H1 (cell line): ENCODE measurements at regions not wholly inside any gene's neighbourhood (a gene's known extent, or its start where the extent isn't known, plus 50 kb on each side); places are given as distances from the start of the nearest gene placed in this dataset.
A peak's percentile ranks its signal among the peaks of the same experiment; 100 is the strongest.

ENCODE experiments used
- CTCF ChIA-PET: fragments of 300-600 bp; sonication (Branson Sonifier 250); formaldehyde crosslinking; loops from one replicate; lab custom pipeline; 2021; ENCODE audit not compliant: partially characterized antibody; lab: Charles Lee
- POLR2A ChIA-PET: fragments of 300-600 bp; sonication (Branson Sonifier 250); formaldehyde crosslinking; loops from one replicate; lab custom pipeline; 2021; ENCODE audit warnings: inconsistent platforms; ENCODE audit not compliant: partially characterized antibody; lab: Charles Lee
- DNase-seq, 2 experiments: peaks; one replicate each; pipeline versions ENCODE4 v3.0.0 to v3.0.0-alpha.2; 2010 to 2022; ENCODE audit warnings: low spot score in 2 of 2, low read depth in 1 of 2, mixed read lengths in 1 of 2
- FAIRE-seq: peaks from 2 replicates; lab custom pipeline; 2011; peaks lifted over from hg19 to GRCh38; lab: Jason Lieb, UNC
- H2AFZ ChIP-seq: 2 replicates; pipeline ENCODE4 v1.8.1; 2012; ENCODE audit warnings: low read length, inconsistent platforms
- H2AK5ac ChIP-seq: 2 replicates; pipeline ENCODE4 v1.6.1; 2013; ENCODE audit warnings: low read depth, low read length
- H2BK120ac ChIP-seq: replicated peaks from 2 replicates; pipeline ENCODE3; 2013; ENCODE audit warnings: low read depth, low read length, inconsistent platforms
- H2BK12ac ChIP-seq: 2 replicates; pipeline ENCODE4 v1.6.1; 2013; ENCODE audit warnings: low read depth, low read length
- H2BK15ac ChIP-seq: 2 replicates; pipeline ENCODE4 v1.6.1; 2013; ENCODE audit warnings: low read length
- H2BK20ac ChIP-seq: 2 replicates; pipeline ENCODE4 v1.6.1; 2013; ENCODE audit warnings: low read length
- H2BK5ac ChIP-seq: 2 replicates; pipeline ENCODE4 v1.6.1; 2013; ENCODE audit warnings: low read depth, low read length
- H3K14ac ChIP-seq: 2 replicates; pipeline ENCODE4 v1.6.1; 2013; ENCODE audit warnings: inconsistent platforms; ENCODE audit not compliant: insufficient read length
- H3K18ac ChIP-seq: 2 replicates; pipeline ENCODE4 v1.6.1; 2013; ENCODE audit warnings: low read length; ENCODE audit errors: extremely low read depth
- H3K23ac ChIP-seq: 2 replicates; pipeline ENCODE4 v1.6.1; 2013; ENCODE audit warnings: inconsistent platforms; ENCODE audit not compliant: insufficient read length
- H3K23me2 ChIP-seq: 2 replicates; pipeline ENCODE4 v1.6.1; 2013; ENCODE audit warnings: low read depth, low read length
- H3K27ac ChIP-seq: 2 replicates; pipeline ENCODE4 v1.6.1; 2011; ENCODE audit warnings: low read depth, low read length, inconsistent platforms
- H3K27me3 ChIP-seq, 4 experiments: replicated peaks in 1 of 4; 1 replicate in 1 of 4; 2 replicates in 3 of 4; pipeline versions ENCODE4 v1.6.1 to v1.8.1; 2011 to 2013; ENCODE audit warnings: low read length in 3 of 4, mild to moderate bottlenecking in 3 of 4, inconsistent platforms in 2 of 4, mixed read lengths in 2 of 4, moderate library complexity in 1 of 4; ENCODE audit not compliant: control insufficient read depth in 3 of 4, insufficient read depth in 3 of 4; ENCODE audit errors: extremely low read depth in 1 of 4
- H3K36me3 ChIP-seq, 4 experiments: 2 replicates each; pipeline versions ENCODE4 v1.6.1 to v1.8.1; 2011 to 2013; ENCODE audit warnings: mild to moderate bottlenecking in 4 of 4, low read length in 3 of 4, moderate library complexity in 2 of 4, control low read depth in 1 of 4, inconsistent platforms in 1 of 4; ENCODE audit not compliant: insufficient read depth in 4 of 4, control insufficient read depth in 2 of 4
- H3K4ac ChIP-seq: replicated peaks from 2 replicates; pipeline ENCODE3; 2013; ENCODE audit warnings: low read length, low read depth, mixed read lengths, inconsistent platforms; ENCODE audit not compliant: insufficient read length
- H3K4me1 ChIP-seq, 4 experiments: replicated peaks in 1 of 4; 1 replicate in 1 of 4; 2 replicates in 3 of 4; pipeline versions ENCODE4 v1.6.1 to v1.8.1; 2011 to 2013; ENCODE audit warnings: low read length in 3 of 4, inconsistent platforms in 2 of 4, mixed read lengths in 1 of 4; ENCODE audit not compliant: insufficient read depth in 4 of 4, control insufficient read depth in 3 of 4
- H3K4me2 ChIP-seq, 2 experiments: 2 replicates each; pipeline versions ENCODE4 v1.6.1 to v1.8.1; 2011 to 2013; ENCODE audit warnings: low read depth in 2 of 2, low read length in 2 of 2, control low read depth in 1 of 2, inconsistent platforms in 1 of 2, mild to moderate bottlenecking in 1 of 2; ENCODE audit not compliant: insufficient read depth in 1 of 2
- H3K4me3 ChIP-seq, 4 experiments: fragments of 200-600, 300-600 bp in 1 of 4; sonication (generic), shearing (Covaris generic), sonication (Bioruptor Twin) in 1 of 4; 2 replicates each; pipeline versions ENCODE4 v1.5.1 to v1.8.1; 2011 to 2016; ENCODE audit warnings: low read length in 4 of 4, low read depth in 3 of 4, control low read depth in 2 of 4, inconsistent platforms in 2 of 4, mild to moderate bottlenecking in 2 of 4, mixed read lengths in 1 of 4, moderate library complexity in 1 of 4; ENCODE audit not compliant: insufficient read depth in 2 of 4; ENCODE audit errors: extremely low read depth in 1 of 4
- H3K56ac ChIP-seq: replicated peaks from 2 replicates; pipeline ENCODE3; 2013; ENCODE audit warnings: low read depth, mild to moderate bottlenecking, mixed read lengths, low read length, inconsistent platforms; ENCODE audit not compliant: insufficient read length
- H3K79me1 ChIP-seq: 2 replicates; pipeline ENCODE4 v1.6.1; 2013; ENCODE audit warnings: low read depth, low read length, control low read depth
- H3K79me2 ChIP-seq, 2 experiments: 2 replicates each; pipeline versions ENCODE4 v1.6.1 to v1.8.1; 2012 to 2013; ENCODE audit warnings: low read length in 2 of 2, mild to moderate bottlenecking in 2 of 2, inconsistent platforms in 1 of 2; ENCODE audit not compliant: insufficient read depth in 2 of 2, control insufficient read depth in 1 of 2
- H3K9ac ChIP-seq, 4 experiments: replicated peaks in 1 of 4; 1 replicate in 1 of 4; 2 replicates in 3 of 4; pipeline versions ENCODE4 v1.6.1 to v1.8.1; 2011 to 2013; ENCODE audit warnings: low read depth in 3 of 4, low read length in 3 of 4, control low read depth in 2 of 4, mild to moderate bottlenecking in 2 of 4, moderate library complexity in 2 of 4, inconsistent platforms in 1 of 4; ENCODE audit errors: extremely low read depth in 1 of 4
- H3K9me3 ChIP-seq, 2 experiments: 2 replicates each; pipeline versions ENCODE4 v1.6.1 to v1.8.1; 2012 to 2013; ENCODE audit warnings: mild to moderate bottlenecking in 2 of 2, moderate library complexity in 2 of 2, control low read depth in 1 of 2, inconsistent platforms in 1 of 2, low read depth in 1 of 2, low read length in 1 of 2, mixed read lengths in 1 of 2; ENCODE audit not compliant: insufficient read depth in 2 of 2
- H4K20me1 ChIP-seq, 2 experiments: replicated peaks in 1 of 2; 2 replicates each; pipeline versions ENCODE3 to v1.8.1; 2011 to 2013; ENCODE audit warnings: inconsistent platforms in 2 of 2, low read length in 2 of 2, mild to moderate bottlenecking in 1 of 2; ENCODE audit not compliant: insufficient read depth in 2 of 2, control insufficient read depth in 1 of 2
- H4K5ac ChIP-seq: 2 replicates; pipeline ENCODE4 v1.6.1; 2013; ENCODE audit warnings: low read length, low read depth, mixed read lengths, inconsistent platforms; ENCODE audit not compliant: insufficient read length
- H4K8ac ChIP-seq: 2 replicates; pipeline ENCODE4 v1.8.0; 2013; ENCODE audit warnings: mild to moderate bottlenecking, moderate library complexity, low read length, inconsistent platforms; ENCODE audit not compliant: insufficient read depth; ENCODE audit errors: extremely low read depth
- H4K91ac ChIP-seq: replicated peaks from 2 replicates; pipeline ENCODE3; 2013; ENCODE audit warnings: low read length, mixed read lengths, inconsistent platforms; ENCODE audit not compliant: insufficient read length
- BACH1 ChIP-seq: IDR thresholded peaks from 2 replicates; pipeline ENCODE4 v1.6.1; 2012; ENCODE audit warnings: low read length, improper control_type of control experiment
- CTBP2 ChIP-seq: IDR thresholded peaks from 2 replicates; pipeline ENCODE4 v1.7.0; 2011; ENCODE audit warnings: borderline replicate concordance, mild to moderate bottlenecking, moderate library complexity, mixed read lengths, low read length; ENCODE audit not compliant: insufficient read depth, insufficient read length
- EZH2 ChIP-seq: fragments of 200-600 bp; sonication (generic); IDR thresholded peaks from 2 replicates; pipeline ENCODE4 v1.7.1; 2012; ENCODE audit warnings: low read depth, mild to moderate bottlenecking, moderate library complexity, low read length, inconsistent platforms; ENCODE audit not compliant: severe bottlenecking
- NRF1 ChIP-seq: IDR thresholded peaks from 2 replicates; pipeline ENCODE4 v1.6.1; 2011; ENCODE audit warnings: mild to moderate bottlenecking, low read depth, low read length, improper control_type of control experiment
- PHF8 ChIP-seq: fragments of 200-600 bp; sonication (generic); conservative IDR thresholded peaks from 2 replicates; pipeline ENCODE4 v1.7.1; 2012; ENCODE audit warnings: low read depth, mild to moderate bottlenecking, inconsistent platforms, low read length, moderate library complexity
- POLR2A ChIP-seq, 2 experiments: IDR thresholded peaks; 1 replicate in 1 of 2; 2 replicates in 1 of 2; pipeline ENCODE4 v1.6.1; 2011; ENCODE audit warnings: low read depth in 2 of 2, low read length in 2 of 2, mild to moderate bottlenecking in 2 of 2; ENCODE audit errors: control extremely low read depth in 1 of 2
- SP1 ChIP-seq: IDR thresholded peaks from 2 replicates; pipeline ENCODE4 v1.6.1; 2011; ENCODE audit warnings: low read depth, low read length
- SP2 ChIP-seq: IDR thresholded peaks from 2 replicates; pipeline ENCODE4 v1.6.1; 2012; ENCODE audit warnings: mild to moderate bottlenecking, low read length, inconsistent platforms
- TBP ChIP-seq: IDR thresholded peaks from 2 replicates; pipeline ENCODE4 v1.6.1; 2011; ENCODE audit warnings: low read depth, low read length, improper control_type of control experiment
- WGBS, 2 experiments: shearing (Covaris generic) in 1 of 2; methylation state at CpG; one replicate each; pipeline versions ENCODE4 v1.1.6 to v1.1.7; 2013 to 2015; ENCODE audit warnings: low lambda C conversion rate in 2 of 2, mixed read lengths in 2 of 2, inconsistent platforms in 1 of 2, low coverage in 1 of 2, missing lambda C conversion rate in 1 of 2; ENCODE audit not compliant: insufficient replicate concordance in 2 of 2, insufficient coverage in 1 of 2, insufficient read length in 1 of 2; ENCODE audit errors: extremely low coverage in 1 of 2, missing lambda C conversion rate in 1 of 2; 5-methylcytosine and 5-hydroxymethylcytosine counted together
- TF ChIP-seq, protein P1 (sequence below): IDR thresholded peaks from 2 replicates; pipeline ENCODE4 v1.6.1; 2011; ENCODE audit warnings: low read depth, mild to moderate bottlenecking, low read length; ENCODE audit not compliant: insufficient read depth

- H3K18ac ChIP-seq, result peak overlapping the region; percentile 84
- H3K23ac ChIP-seq, result no peak overlapping the region
- no peak overlapping the region for H3K56ac ChIP-seq
- peak overlapping the region; percentile 64 for H2BK5ac ChIP-seq
- H2BK120ac ChIP-seq, result peak overlapping the region; percentile 36
- H3K79me1 ChIP-seq, result no peaks in the 10 kb centered on the region
- peak overlapping the region in 1 of 4 experiments; percentile 26; a peak in 1 of 8 replicates for H3K4me3 ChIP-seq
- no peak overlapping the region for H3K14ac ChIP-seq
- H2BK12ac ChIP-seq, result peak overlapping the region; percentile 32
- H3K36me3 ChIP-seq, result no peaks in the 10 kb centered on the region
- H4K20me1 ChIP-seq, result no peaks in the 10 kb centered on the region
- H3K4me1 ChIP-seq, result peaks cover 0 to 36% (median 21%) of the 10 kb centered on the region in 4 experiments
- no peak overlapping the region for H2AK5ac ChIP-seq
- H3K4ac ChIP-seq, result no peak overlapping the region
- no peak overlapping the region for H3K27ac ChIP-seq
- ChIA-PET POLR2A (interaction anchor here (1.0 to 1.1 kb wide), 2 partner anchors 63 to 238 kb away, joined by 3 read pairs; no protein-coding TSS in a partner anchor), CTCF (interaction anchor here (0.6 to 0.7 kb wide), 4 partner anchors 11 to 411 kb away, joined by 3 to 7 read pairs (median 4); no protein-coding TSS in a partner anchor)
- H4K8ac ChIP-seq, result no peak overlapping the region
- H3K9ac ChIP-seq, result peak overlapping the region in 1 of 4 experiments; percentile 14; a peak in 1 of 7 replicates
- no peaks in the 10 kb centered on the region for H3K23me2 ChIP-seq
- no peaks in the 10 kb centered on the region for H3K27me3 ChIP-seq
- H2BK20ac ChIP-seq, result peak overlapping the region; percentile 63; the same call in 1 of the 2 replicates
- WGBS, 2 experiments, result 16% methylated on average over 4 of the region's 4 CpGs; no CpG with 5 or more reads in 1 of the 2 experiments
- H4K5ac ChIP-seq, result peak overlapping the region; percentile 38
- H4K91ac ChIP-seq, result no peak overlapping the region
- peak overlapping the region; percentile 35 to 65; a peak in 3 of 4 replicates for H3K4me2 ChIP-seq
- 0 out of 2 replicates have a peak overlapping the region, but pooled peaks have one; percentile 28 for H2AFZ ChIP-seq
- H3K9me3 ChIP-seq, result no peaks in the 10 kb centered on the region
- no peak for DNase-seq
- no peaks in the 10 kb centered on the region for H3K79me2 ChIP-seq
- H2BK15ac ChIP-seq, result no peak overlapping the region
- FAIRE-seq, result no peak
- TF ChIP-seq NRF1 (no peak), PHF8 (no peak), POLR2A (IDR thresholded peaks at IDR 0.05; ENCODE audit: control extremely low read depth in 1 of 2, low read depth in 2 of 2, low read length in 2 of 2) (no peak), TBP (no peak), EZH2 (no peak), BACH1 (no peak), CTBP2 (no peak), SP2 (no peak), SP1 (no peak)
- TF ChIP-seq, protein P1, sequence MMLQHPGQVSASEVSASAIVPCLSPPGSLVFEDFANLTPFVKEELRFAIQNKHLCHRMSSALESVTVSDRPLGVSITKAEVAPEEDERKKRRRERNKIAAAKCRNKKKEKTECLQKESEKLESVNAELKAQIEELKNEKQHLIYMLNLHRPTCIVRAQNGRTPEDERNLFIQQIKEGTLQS, result no peak
Observed at GRCh38 chr5:125411071-125411743, 664.8 kb upstream of the ZNF608 start.
